A549 (cell line): ENCODE measurements at regions not wholly inside any gene's neighbourhood (a gene's known extent, or its start where the extent isn't known, plus 50 kb on each side); places are given as distances from the start of the nearest gene placed in this dataset.

Experiments used
- CEBPB ChIP-seq, 2 experiments: fragments of >200 bp in 1 of 2; sonication (Bioruptor Twin) in 1 of 2; formaldehyde crosslinking in 1 of 2; IDR thresholded peaks; 2 replicates each; pipeline ENCODE4 v1.6.1; 2012 to 2016
- CHD2 ChIP-seq: fragments of 150-350 bp; IDR thresholded peaks from 2 replicates; pipeline ENCODE4 v1.6.1; 2014; ENCODE audit warnings: low read length; ENCODE audit not compliant: partially characterized antibody
- CTCF ChIP-seq: fragments of >200 bp; sonication (Bioruptor Twin); formaldehyde crosslinking; IDR thresholded peaks from 3 replicates; pipeline ENCODE4 v1.5.1; 2016
- JUNB ChIP-seq: fragments of >200 bp; sonication (Bioruptor Twin); formaldehyde crosslinking; IDR thresholded peaks from 2 replicates; pipeline ENCODE4 v1.6.1; 2016
- MAX ChIP-seq: IDR thresholded peaks from 2 replicates; pipeline ENCODE4 v1.6.1; 2012
- MAZ ChIP-seq: fragments of 150-350 bp; IDR thresholded peaks from 2 replicates; pipeline ENCODE4 v1.6.1; 2014; ENCODE audit warnings: antibody characterized with exemption, low read depth, low read length, borderline replicate concordance
- PBX3 ChIP-seq: IDR thresholded peaks from 2 replicates; pipeline ENCODE4 v1.6.1; 2012
- POLR2A ChIP-seq: IDR thresholded peaks from 2 replicates; pipeline ENCODE4 v1.6.1; 2012; ENCODE audit warnings: mild to moderate bottlenecking, low read length

- TF ChIP-seq CHD2: no peak
- TF ChIP-seq POLR2A: no peak
- TF ChIP-seq PBX3: no peak
- TF ChIP-seq CTCF: no peak
- TF ChIP-seq CEBPB (IDR thresholded peaks at IDR 0.05): no peak
- no peak for TF ChIP-seq JUNB
- TF ChIP-seq MAZ: no peak
- no peak for TF ChIP-seq MAX
Observed at GRCh38 chr22:48488611-48489511, 1338.8 kb downstream of the BRD1 start.
